HCT116 (cell line): ENCODE measurements at regions not wholly inside any gene's neighbourhood (a gene's known extent, or its start where the extent isn't known, plus 50 kb on each side); places are given as distances from the start of the nearest gene placed in this dataset.

Source experiments
- ATAC-seq: fragments of 200-7000 bp; cut with Tn5 transposase; 2 replicates; pipeline ENCODE4 v1.9.1; 2020; ENCODE audit warnings: mild to moderate bottlenecking, moderate library complexity
- BruUV-seq: library from RNA; stranded (reverse); fragments of 400-500 nt; replicated peaks from 2 replicates; lab custom pipeline; 2021; lab: Mats Ljungman, UMichigan
- CTCF ChIA-PET: fragments of 300-600 bp; sonication (Branson Sonifier 250); formaldehyde crosslinking; loops from one replicate; lab custom pipeline; 2021; ENCODE audit warnings: antibody characterized with exemption; lab: Charles Lee
- POLR2A ChIA-PET: fragments of 300-600, 350-600 bp; sonication (Branson Sonifier 250); formaldehyde crosslinking; loops from one replicate; lab custom pipeline; 2021; ENCODE audit warnings: antibody characterized with exemption; lab: Charles Lee
- RAD21 ChIA-PET, 2 experiments: fragments of 300-600 bp; sonication (Branson Sonifier 250); formaldehyde crosslinking; loops; one replicate each; lab custom pipeline; 2023; ENCODE audit warnings: low total read pairs in 2 of 2; ENCODE audit not compliant: uncharacterized antibody in 2 of 2, unreplicated experiment in 2 of 2, low non-redundant PET in 1 of 2; lab: Charles Lee
- DNase-seq: peaks from one replicate; pipeline ENCODE4 v3.0.0-alpha.2; 2010; ENCODE audit warnings: low read depth, low spot score
- H2AFZ ChIP-seq: fragments of 200-600 bp; shearing (Covaris generic), sonication (generic); 2 replicates; pipeline ENCODE4 v1.6.1; 2017; ENCODE audit warnings: low read depth, mixed run types, mixed read lengths, antibody characterized with exemption, low read length; ENCODE audit not compliant: poor library complexity, severe bottlenecking
- H3K27ac ChIP-seq: 2 replicates; pipeline ENCODE4 v1.5.1; 2012; ENCODE audit warnings: low read depth, low read length
- H3K27me3 ChIP-seq: fragments of 200-600 bp; sonication (generic); 2 replicates; pipeline ENCODE4 v1.6.1; 2016; ENCODE audit warnings: mixed run types, low read length, mixed read lengths; ENCODE audit not compliant: insufficient read depth
- H3K36me3 ChIP-seq, 2 experiments: fragments of 200-500 bp in 1 of 2; fragments of 200-600 bp in 1 of 2; sonication (Bioruptor generic) in 1 of 2; sonication (generic) in 1 of 2; 2 replicates each; pipeline versions ENCODE4 v1.5.1 to v1.6.1; 2014 to 2016; ENCODE audit warnings: low read length in 2 of 2, inconsistent platforms in 1 of 2, mixed read lengths in 1 of 2, mixed run types in 1 of 2; ENCODE audit not compliant: insufficient read depth in 2 of 2, control insufficient read depth in 1 of 2
- H3K4me1 ChIP-seq, 2 experiments: fragments of 200-600 bp in 1 of 2; sonication (generic) in 1 of 2; 2 replicates each; pipeline versions ENCODE4 v1.5.1 to v1.6.1; 2012 to 2017; ENCODE audit warnings: low read length in 2 of 2, inconsistent platforms in 1 of 2, mild to moderate bottlenecking in 1 of 2, mixed read lengths in 1 of 2, mixed run types in 1 of 2, moderate library complexity in 1 of 2; ENCODE audit not compliant: insufficient read depth in 2 of 2, control insufficient read depth in 1 of 2
- H3K4me2 ChIP-seq: fragments of 200-600 bp; sonication (generic); 2 replicates; pipeline ENCODE4 v1.6.1; 2017; ENCODE audit warnings: mixed run types, low read length, mixed read lengths
- H3K4me3 ChIP-seq, 2 experiments: fragments of 200-600 bp in 1 of 2; sonication (generic) in 1 of 2; replicated peaks in 1 of 2; 2 replicates each; pipeline ENCODE4 v1.5.1; 2011 to 2016; ENCODE audit warnings: low read length in 2 of 2, control low read depth in 1 of 2, low read depth in 1 of 2, mild to moderate bottlenecking in 1 of 2, mixed read lengths in 1 of 2, mixed run types in 1 of 2
- H3K79me2 ChIP-seq: fragments of 200-600 bp; sonication (generic); 2 replicates; pipeline ENCODE4 v1.6.1; 2017; ENCODE audit warnings: mild to moderate bottlenecking, mixed run types, low read length, moderate library complexity, mixed read lengths; ENCODE audit not compliant: insufficient read depth
- H3K9ac ChIP-seq: fragments of 200-600 bp; sonication (generic); 2 replicates; pipeline ENCODE4 v1.6.1; 2016; ENCODE audit warnings: low read length, mixed read lengths
- H3K9me2 ChIP-seq: fragments of 200-600 bp; sonication (generic), shearing (Covaris generic); 2 replicates; pipeline ENCODE4 v1.6.1; 2017; ENCODE audit warnings: mixed run types, mild to moderate bottlenecking, moderate library complexity; ENCODE audit not compliant: insufficient read depth
- H3K9me3 ChIP-seq, 2 experiments: fragments of 200-500 bp in 1 of 2; fragments of 200-600 bp in 1 of 2; sonication (Bioruptor generic) in 1 of 2; sonication (generic) in 1 of 2; 2 replicates each; pipeline ENCODE4 v1.6.1; 2014 to 2017; ENCODE audit warnings: low read length in 2 of 2, mixed read lengths in 2 of 2, inconsistent platforms in 1 of 2, low read depth in 1 of 2, mild to moderate bottlenecking in 1 of 2, mixed run types in 1 of 2, moderate library complexity in 1 of 2; ENCODE audit not compliant: control insufficient read depth in 1 of 2, insufficient read depth in 1 of 2
- H4K20me1 ChIP-seq: fragments of 200-600 bp; sonication (generic), shearing (Covaris generic); 2 replicates; pipeline ENCODE4 v1.6.1; 2017; ENCODE audit warnings: mixed run types, mild to moderate bottlenecking, moderate library complexity; ENCODE audit not compliant: insufficient read depth
- CBX3 ChIP-seq: IDR thresholded peaks from 2 replicates; pipeline ENCODE4 v1.6.1; 2012; ENCODE audit warnings: low read depth
- CEBPB ChIP-seq: IDR thresholded peaks from 2 replicates; pipeline ENCODE4 v1.6.1; 2012; ENCODE audit warnings: low read depth
- EGR1 ChIP-seq: IDR thresholded peaks from 2 replicates; pipeline ENCODE4 v1.6.1; 2012; ENCODE audit warnings: low read depth
- ELF1 ChIP-seq: IDR thresholded peaks from 2 replicates; pipeline ENCODE4 v1.6.1; 2012; ENCODE audit warnings: low read depth, borderline replicate concordance
- EZH2phosphoT487 ChIP-seq: fragments of 200-600 bp; IDR thresholded peaks from 2 replicates; pipeline ENCODE4 v1.6.1; 2018; ENCODE audit warnings: antibody characterized with exemption, borderline replicate concordance
- JUND ChIP-seq: IDR thresholded peaks from 2 replicates; pipeline ENCODE4 v1.6.1; 2012
- POLR2A ChIP-seq: IDR thresholded peaks from 2 replicates; pipeline ENCODE4 v1.7.0; 2011; ENCODE audit warnings: borderline replicate concordance; ENCODE audit not compliant: insufficient read depth, insufficient read length; ENCODE audit errors: extremely low read depth
- POLR2AphosphoS5 ChIP-seq: IDR thresholded peaks from 2 replicates; pipeline ENCODE4 v1.6.1; 2011; ENCODE audit warnings: mild to moderate bottlenecking, low read depth, low read length, moderate library complexity
- SIN3A ChIP-seq: IDR thresholded peaks from 2 replicates; pipeline ENCODE4 v1.6.1; 2012; ENCODE audit warnings: low read depth
- SP1 ChIP-seq: IDR thresholded peaks from 2 replicates; pipeline ENCODE4 v1.6.1; 2012; ENCODE audit warnings: low read depth
- SRF ChIP-seq: IDR thresholded peaks from 2 replicates; pipeline ENCODE4 v1.6.1; 2012; ENCODE audit warnings: low read depth
- TCF7L2 ChIP-seq: IDR thresholded peaks from 2 replicates; pipeline ENCODE4 v1.7.0; 2011; ENCODE audit warnings: borderline replicate concordance, inconsistent platforms; ENCODE audit not compliant: insufficient read depth, insufficient read length; ENCODE audit errors: extremely low read depth
- ZFX ChIP-seq: fragments of 450-650 bp; IDR thresholded peaks from 2 replicates; pipeline ENCODE4 v1.6.1; 2017
- ZNF274 ChIP-seq: fragments of 200-500 bp; sonication (Bioruptor generic); IDR thresholded peaks from 2 replicates; pipeline ENCODE4 v1.6.1; 2014; ENCODE audit warnings: mild to moderate bottlenecking, low read depth, low read length, inconsistent platforms
- intact Hi-C: fragments of 100-400 bp; cut with micrococcal nuclease; formaldehyde crosslinking; loops from 2 replicates; pipeline ENCODE4 v1.10.0; 2022
- TF ChIP-seq, protein P1 (sequence below): IDR thresholded peaks from 2 replicates; pipeline ENCODE4 v1.6.1; 2012; ENCODE audit warnings: low read depth
- TF ChIP-seq, protein P2 (sequence below): IDR thresholded peaks from 2 replicates; pipeline ENCODE4 v1.6.1; 2011; ENCODE audit warnings: mild to moderate bottlenecking, low read length, moderate library complexity; ENCODE audit not compliant: insufficient replicate concordance; ENCODE audit errors: extremely low read depth
- TF ChIP-seq, protein P3 (sequence below): IDR thresholded peaks from 2 replicates; pipeline ENCODE4 v1.6.1; 2012
- TF ChIP-seq, protein P4 (sequence below), 3 experiments: fragments of 200-600 bp in 1 of 3; sonication (generic) in 1 of 3; IDR thresholded peaks in 2 of 3; conservative IDR thresholded peaks in 1 of 3; 2 replicates each; pipeline ENCODE4 v1.5.1; 2012 to 2017; ENCODE audit warnings: low read depth in 2 of 3, low read length in 2 of 3, antibody characterized with exemption in 1 of 3, borderline replicate concordance in 1 of 3, control low read depth in 1 of 3, mild to moderate bottlenecking in 1 of 3, mixed read lengths in 1 of 3, mixed run types in 1 of 3, moderate library complexity in 1 of 3; ENCODE audit not compliant: insufficient read depth in 1 of 3

DNA sequence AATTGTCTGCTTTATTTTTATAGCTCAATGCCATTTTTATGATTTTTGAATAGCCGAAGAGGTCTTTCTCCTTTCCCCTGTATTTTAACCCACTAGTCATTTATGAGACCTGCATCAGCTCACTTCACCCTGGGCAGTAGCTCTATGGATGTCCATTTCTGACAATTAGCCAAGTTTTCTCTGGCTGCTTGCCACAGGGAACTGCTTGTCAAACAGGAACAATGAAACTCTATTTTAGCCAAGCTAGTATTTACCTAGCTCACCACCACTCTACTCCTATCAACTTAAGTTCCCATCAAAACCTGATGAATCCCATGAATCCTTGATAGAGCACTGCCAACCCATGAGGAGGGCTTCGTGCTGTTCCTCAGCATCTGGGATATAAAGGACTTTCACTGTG, 406.7 kb downstream of the RWDD3 start:
- no peaks in the 10 kb centered on the region for H3K9me2 ChIP-seq
- no peak overlapping the region for H3K4me3 ChIP-seq
- no TSS peak for BruUV-seq
- no peaks in the 10 kb centered on the region for H4K20me1 ChIP-seq
- ATAC-seq (no peak), DNase-seq (no peak)
- ChIA-PET RAD21 (no interaction called here), POLR2A (no interaction called here), CTCF (no interaction called here)
- no peak overlapping the region for H3K4me2 ChIP-seq
- H3K9ac ChIP-seq = no peak overlapping the region
- no peak overlapping the region for H3K27ac ChIP-seq
- no peaks in the 10 kb centered on the region for H3K79me2 ChIP-seq
- H2AFZ ChIP-seq = no peak overlapping the region
- H3K36me3 ChIP-seq = no peaks in the 10 kb centered on the region
- no peaks in the 10 kb centered on the region for H3K4me1 ChIP-seq
- H3K9me3 ChIP-seq = no peaks in the 10 kb centered on the region
- intact Hi-C loops = no loop called here
- no peaks in the 10 kb centered on the region for H3K27me3 ChIP-seq
- no peak for TF ChIP-seq POLR2AphosphoS5
- TF ChIP-seq, protein P1, sequence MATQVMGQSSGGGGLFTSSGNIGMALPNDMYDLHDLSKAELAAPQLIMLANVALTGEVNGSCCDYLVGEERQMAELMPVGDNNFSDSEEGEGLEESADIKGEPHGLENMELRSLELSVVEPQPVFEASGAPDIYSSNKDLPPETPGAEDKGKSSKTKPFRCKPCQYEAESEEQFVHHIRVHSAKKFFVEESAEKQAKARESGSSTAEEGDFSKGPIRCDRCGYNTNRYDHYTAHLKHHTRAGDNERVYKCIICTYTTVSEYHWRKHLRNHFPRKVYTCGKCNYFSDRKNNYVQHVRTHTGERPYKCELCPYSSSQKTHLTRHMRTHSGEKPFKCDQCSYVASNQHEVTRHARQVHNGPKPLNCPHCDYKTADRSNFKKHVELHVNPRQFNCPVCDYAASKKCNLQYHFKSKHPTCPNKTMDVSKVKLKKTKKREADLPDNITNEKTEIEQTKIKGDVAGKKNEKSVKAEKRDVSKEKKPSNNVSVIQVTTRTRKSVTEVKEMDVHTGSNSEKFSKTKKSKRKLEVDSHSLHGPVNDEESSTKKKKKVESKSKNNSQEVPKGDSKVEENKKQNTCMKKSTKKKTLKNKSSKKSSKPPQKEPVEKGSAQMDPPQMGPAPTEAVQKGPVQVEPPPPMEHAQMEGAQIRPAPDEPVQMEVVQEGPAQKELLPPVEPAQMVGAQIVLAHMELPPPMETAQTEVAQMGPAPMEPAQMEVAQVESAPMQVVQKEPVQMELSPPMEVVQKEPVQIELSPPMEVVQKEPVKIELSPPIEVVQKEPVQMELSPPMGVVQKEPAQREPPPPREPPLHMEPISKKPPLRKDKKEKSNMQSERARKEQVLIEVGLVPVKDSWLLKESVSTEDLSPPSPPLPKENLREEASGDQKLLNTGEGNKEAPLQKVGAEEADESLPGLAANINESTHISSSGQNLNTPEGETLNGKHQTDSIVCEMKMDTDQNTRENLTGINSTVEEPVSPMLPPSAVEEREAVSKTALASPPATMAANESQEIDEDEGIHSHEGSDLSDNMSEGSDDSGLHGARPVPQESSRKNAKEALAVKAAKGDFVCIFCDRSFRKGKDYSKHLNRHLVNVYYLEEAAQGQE = no peak
- TF ChIP-seq JUND = no peak
- no peak for TF ChIP-seq SIN3A
- no peak for TF ChIP-seq ZNF274
- no peak for TF ChIP-seq POLR2A
- TF ChIP-seq, protein P2, sequence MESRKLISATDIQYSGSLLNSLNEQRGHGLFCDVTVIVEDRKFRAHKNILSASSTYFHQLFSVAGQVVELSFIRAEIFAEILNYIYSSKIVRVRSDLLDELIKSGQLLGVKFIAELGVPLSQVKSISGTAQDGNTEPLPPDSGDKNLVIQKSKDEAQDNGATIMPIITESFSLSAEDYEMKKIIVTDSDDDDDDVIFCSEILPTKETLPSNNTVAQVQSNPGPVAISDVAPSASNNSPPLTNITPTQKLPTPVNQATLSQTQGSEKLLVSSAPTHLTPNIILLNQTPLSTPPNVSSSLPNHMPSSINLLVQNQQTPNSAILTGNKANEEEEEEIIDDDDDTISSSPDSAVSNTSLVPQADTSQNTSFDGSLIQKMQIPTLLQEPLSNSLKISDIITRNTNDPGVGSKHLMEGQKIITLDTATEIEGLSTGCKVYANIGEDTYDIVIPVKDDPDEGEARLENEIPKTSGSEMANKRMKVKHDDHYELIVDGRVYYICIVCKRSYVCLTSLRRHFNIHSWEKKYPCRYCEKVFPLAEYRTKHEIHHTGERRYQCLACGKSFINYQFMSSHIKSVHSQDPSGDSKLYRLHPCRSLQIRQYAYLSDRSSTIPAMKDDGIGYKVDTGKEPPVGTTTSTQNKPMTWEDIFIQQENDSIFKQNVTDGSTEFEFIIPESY = no peak
- TF ChIP-seq CBX3 = no peak
- no peak for TF ChIP-seq CEBPB
- TF ChIP-seq EGR1 = no peak
- TF ChIP-seq, protein P3, sequence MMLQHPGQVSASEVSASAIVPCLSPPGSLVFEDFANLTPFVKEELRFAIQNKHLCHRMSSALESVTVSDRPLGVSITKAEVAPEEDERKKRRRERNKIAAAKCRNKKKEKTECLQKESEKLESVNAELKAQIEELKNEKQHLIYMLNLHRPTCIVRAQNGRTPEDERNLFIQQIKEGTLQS = no peak
- TF ChIP-seq SRF = no peak
- TF ChIP-seq ZFX = no peak
- TF ChIP-seq ELF1 = no peak
- TF ChIP-seq SP1 = no peak
- TF ChIP-seq TCF7L2 = no peak
- TF ChIP-seq, protein P4, sequence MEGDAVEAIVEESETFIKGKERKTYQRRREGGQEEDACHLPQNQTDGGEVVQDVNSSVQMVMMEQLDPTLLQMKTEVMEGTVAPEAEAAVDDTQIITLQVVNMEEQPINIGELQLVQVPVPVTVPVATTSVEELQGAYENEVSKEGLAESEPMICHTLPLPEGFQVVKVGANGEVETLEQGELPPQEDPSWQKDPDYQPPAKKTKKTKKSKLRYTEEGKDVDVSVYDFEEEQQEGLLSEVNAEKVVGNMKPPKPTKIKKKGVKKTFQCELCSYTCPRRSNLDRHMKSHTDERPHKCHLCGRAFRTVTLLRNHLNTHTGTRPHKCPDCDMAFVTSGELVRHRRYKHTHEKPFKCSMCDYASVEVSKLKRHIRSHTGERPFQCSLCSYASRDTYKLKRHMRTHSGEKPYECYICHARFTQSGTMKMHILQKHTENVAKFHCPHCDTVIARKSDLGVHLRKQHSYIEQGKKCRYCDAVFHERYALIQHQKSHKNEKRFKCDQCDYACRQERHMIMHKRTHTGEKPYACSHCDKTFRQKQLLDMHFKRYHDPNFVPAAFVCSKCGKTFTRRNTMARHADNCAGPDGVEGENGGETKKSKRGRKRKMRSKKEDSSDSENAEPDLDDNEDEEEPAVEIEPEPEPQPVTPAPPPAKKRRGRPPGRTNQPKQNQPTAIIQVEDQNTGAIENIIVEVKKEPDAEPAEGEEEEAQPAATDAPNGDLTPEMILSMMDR (IDR thresholded peaks at IDR 0.05 in 2 of 3, conservative IDR thresholded peaks at IDR 0.05 in 1 of 3; ENCODE audit: borderline replicate concordance in 1 of 3, insufficient read depth in 1 of 3, low read depth in 2 of 3, low read length in 2 of 3) = no peak
- no peak for TF ChIP-seq EZH2phosphoT487
